ENCODE measurements at regions not wholly inside any gene's neighbourhood (a gene's known extent, or its start where the extent isn't known, plus 50 kb on each side); places are given as distances from the start of the nearest gene placed in this dataset.

DNA sequence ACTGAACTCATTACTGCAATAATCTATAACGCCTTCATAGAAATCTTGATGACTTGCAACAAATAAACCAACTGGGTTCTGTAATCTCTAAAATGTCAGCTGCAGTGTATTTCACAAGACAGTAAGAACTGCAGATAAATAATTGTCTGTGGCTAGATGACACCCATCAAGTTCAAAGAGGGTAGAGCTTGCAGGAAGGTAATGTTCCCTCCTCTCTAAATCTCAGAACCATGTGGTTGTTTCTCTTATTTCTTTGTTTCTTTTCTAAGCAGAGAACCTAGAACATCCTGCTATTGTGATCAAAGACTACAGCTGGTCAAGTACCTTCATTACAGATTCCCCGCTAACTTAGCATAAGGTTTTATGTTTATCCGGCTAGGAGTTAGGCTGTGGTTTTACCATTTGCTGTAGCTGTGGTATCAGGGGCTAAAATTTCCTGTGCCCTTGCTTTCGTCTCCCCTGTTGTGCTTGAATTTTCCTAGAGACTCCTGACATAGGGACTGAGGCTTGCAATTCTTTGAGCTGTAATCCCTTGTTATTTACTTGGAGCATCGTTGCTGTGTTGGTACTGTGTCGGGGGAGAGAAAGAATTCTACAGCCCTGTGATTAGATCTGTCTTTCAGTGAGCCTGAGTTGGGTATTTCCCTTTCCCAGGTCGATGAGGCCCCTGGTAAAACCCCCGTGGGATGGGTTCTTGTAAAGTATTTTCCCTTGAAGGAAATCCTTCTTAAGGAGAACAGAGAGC is 253.1 kb upstream of the BTG1 start (continued):
- TF ChIP-seq, protein P1, sequence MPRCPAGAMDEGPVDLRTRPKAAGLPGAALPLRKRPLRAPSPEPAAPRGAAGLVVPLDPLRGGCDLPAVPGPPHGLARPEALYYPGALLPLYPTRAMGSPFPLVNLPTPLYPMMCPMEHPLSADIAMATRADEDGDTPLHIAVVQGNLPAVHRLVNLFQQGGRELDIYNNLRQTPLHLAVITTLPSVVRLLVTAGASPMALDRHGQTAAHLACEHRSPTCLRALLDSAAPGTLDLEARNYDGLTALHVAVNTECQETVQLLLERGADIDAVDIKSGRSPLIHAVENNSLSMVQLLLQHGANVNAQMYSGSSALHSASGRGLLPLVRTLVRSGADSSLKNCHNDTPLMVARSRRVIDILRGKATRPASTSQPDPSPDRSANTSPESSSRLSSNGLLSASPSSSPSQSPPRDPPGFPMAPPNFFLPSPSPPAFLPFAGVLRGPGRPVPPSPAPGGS (IDR thresholded peaks at IDR 0.05), result no peak

DNA sequence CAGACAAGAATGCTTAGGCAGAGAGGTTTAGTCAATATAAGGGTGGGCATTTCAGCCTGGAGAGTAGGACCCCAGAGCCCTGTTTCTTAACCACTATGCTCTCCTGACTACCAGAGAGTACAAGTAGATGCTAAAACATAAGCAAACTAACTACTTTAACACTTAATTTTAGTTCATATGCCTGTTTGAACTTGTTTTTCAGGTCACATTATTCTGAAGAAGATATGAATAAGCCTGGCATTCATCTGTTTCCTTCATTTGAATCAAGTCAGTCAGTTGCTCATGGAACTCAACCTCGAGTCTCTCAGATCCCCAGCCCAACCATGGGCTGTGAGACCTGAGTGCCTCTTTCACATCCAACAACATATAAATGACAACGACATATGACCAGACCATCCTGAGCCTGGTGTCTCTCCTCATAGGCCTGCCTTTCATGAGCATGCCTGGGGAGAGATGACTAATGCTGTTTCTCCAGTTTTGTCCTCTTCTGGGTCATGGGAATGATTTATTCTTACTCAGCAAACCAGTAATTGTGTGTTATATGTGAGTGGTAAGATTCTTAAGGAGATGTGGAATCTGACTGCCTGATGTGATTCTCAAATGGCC is 251.1 kb upstream of the BTG1 start:
- H3K27ac ChIP-seq, result no peak overlapping the region
- CTCF ChIA-PET, result no interaction called here
- FAIRE-seq (no peak), ATAC-seq (peak; percentile 39 to 46; a peak in 3 of 6 replicates), DNase-seq (ENCODE audit: low read depth in 1 of 2, low spot score in 1 of 2) (peak; percentile 12 to 18)
- peaks cover 7% of the 10 kb centered on the region; the same call in 1 of the 3 replicates for H3K4me1 ChIP-seq
- no peak overlapping the region for H3K4me3 ChIP-seq
- WGBS (ENCODE audit: missing lambda C conversion rate), result 10% methylated on average over 2 of the region's 2 CpGs
- no peak for TF ChIP-seq NFE2L2 (conservative IDR thresholded peaks at IDR 0.05; ENCODE audit: low read length)
- TF ChIP-seq HOXB13 (CRISPR knock-in tag; IDR thresholded peaks at IDR 0.05; ENCODE audit: low read depth), result no peak
- peak; percentile 49 for TF ChIP-seq MAFK (IDR thresholded peaks at IDR 0.05; ENCODE audit: partially characterized antibody)
- no peak overlapping the region for H3K4me2 ChIP-seq
- H3K9me3 ChIP-seq, result peaks cover 10% of the 10 kb centered on the region; the same call in 1 of the 3 replicates
- POLR2A ChIA-PET, result no interaction called here

DNA sequence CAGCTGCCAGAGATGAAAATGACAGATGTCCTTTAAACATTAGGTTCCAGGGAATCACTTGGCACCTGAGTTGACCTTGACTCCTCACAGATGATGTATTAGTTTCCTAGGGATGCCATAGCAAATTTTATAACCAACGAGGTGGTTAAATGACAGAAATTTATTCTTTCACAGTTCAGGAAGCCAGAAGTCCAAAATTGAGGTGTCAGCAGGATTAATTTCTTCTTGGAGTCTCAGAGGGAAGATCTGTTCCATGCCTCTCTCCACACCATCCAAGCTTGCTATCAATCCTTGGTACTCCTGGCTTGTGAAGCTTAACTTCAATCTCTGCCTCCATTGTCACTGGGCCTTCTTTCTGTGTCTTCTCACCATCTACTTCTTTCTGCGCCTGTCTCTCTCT is 249.7 kb upstream of the BTG1 start:
- Histone ChIP-seq H3K4me3 (no peak overlapping the region), H3K4me1 (peaks cover 7% of the 10 kb centered on the region; the same call in 1 of the 3 replicates), H3K27ac (no peak overlapping the region), H3K9me3 (peaks cover 10% of the 10 kb centered on the region; the same call in 1 of the 3 replicates), H3K4me2 (no peak overlapping the region)
- DNase-seq (ENCODE audit: low read depth in 1 of 2, low spot score in 1 of 2) (no peak), ATAC-seq (no peak), FAIRE-seq (no peak)
- TF ChIP-seq MAFK (IDR thresholded peaks at IDR 0.05; ENCODE audit: partially characterized antibody), result peak; percentile 40
- TF ChIP-seq, protein P2, sequence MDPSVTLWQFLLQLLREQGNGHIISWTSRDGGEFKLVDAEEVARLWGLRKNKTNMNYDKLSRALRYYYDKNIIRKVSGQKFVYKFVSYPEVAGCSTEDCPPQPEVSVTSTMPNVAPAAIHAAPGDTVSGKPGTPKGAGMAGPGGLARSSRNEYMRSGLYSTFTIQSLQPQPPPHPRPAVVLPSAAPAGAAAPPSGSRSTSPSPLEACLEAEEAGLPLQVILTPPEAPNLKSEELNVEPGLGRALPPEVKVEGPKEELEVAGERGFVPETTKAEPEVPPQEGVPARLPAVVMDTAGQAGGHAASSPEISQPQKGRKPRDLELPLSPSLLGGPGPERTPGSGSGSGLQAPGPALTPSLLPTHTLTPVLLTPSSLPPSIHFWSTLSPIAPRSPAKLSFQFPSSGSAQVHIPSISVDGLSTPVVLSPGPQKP (IDR thresholded peaks at IDR 0.05; ENCODE audit: low read depth, low read length), result no peak
- ChIA-PET POLR2A (no interaction called here), CTCF (no interaction called here)
- WGBS (ENCODE audit: missing lambda C conversion rate), result 29% methylated on average over 2 of the region's 2 CpGs

DNA sequence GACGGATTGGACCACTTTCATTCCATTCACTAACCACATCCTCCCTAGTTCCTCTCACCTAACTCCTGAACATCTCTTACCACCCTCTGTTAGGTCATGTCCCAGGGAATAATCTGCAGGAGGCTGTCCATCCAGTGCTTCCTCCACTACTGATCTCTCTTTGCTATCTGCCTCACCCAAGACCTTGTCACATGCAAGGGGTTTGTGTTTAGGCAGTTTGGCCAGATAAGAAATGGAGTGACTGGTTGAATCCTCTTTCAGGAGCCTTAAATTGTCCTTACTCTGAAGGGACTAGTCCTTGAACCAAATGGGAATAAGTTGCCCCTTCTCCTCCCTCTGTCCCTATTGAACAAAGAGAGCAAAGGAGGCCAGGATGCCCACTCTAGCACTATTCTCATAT is 249.2 kb upstream of the BTG1 start:
- Histone ChIP-seq H3K4me3 (no peak overlapping the region), H3K9me3 (peaks cover 10% of the 10 kb centered on the region; the same call in 1 of the 3 replicates), H3K4me2 (no peak overlapping the region), H3K4me1 (peaks cover 7% of the 10 kb centered on the region; the same call in 1 of the 3 replicates), H3K27ac (no peak overlapping the region)
- POLR2A ChIA-PET, result no interaction called here
- 81% methylated on average over 1 of the region's 1 CpG for WGBS (ENCODE audit: missing lambda C conversion rate)
- DNase-seq (ENCODE audit: low read depth in 1 of 2, low spot score in 1 of 2) (no peak), ATAC-seq (no peak), FAIRE-seq (no peak)
- CTCF ChIA-PET, result no interaction called here
- no peak for TF ChIP-seq HOXB5 (CRISPR knock-in tag; IDR thresholded peaks at IDR 0.05)
- TF ChIP-seq CBX8 (IDR thresholded peaks at IDR 0.05), result no peak
- no peak for TF ChIP-seq PHF8 (IDR thresholded peaks at IDR 0.05; ENCODE audit: borderline replicate concordance, low read depth)
- no peak for TF ChIP-seq CHD4 (IDR thresholded peaks at IDR 0.05; ENCODE audit: borderline replicate concordance)
- TF ChIP-seq RFX5 (IDR thresholded peaks at IDR 0.05), result no peak
- TF ChIP-seq TFCP2L1 (CRISPR knock-in tag; IDR thresholded peaks at IDR 0.05), result no peak
- no peak for TF ChIP-seq EHMT2 (IDR thresholded peaks at IDR 0.05; ENCODE audit: low read depth)
- TF ChIP-seq BHLHE40 (IDR thresholded peaks at IDR 0.05; ENCODE audit: low read depth, low read length), result no peak
- TF ChIP-seq, protein P3, sequence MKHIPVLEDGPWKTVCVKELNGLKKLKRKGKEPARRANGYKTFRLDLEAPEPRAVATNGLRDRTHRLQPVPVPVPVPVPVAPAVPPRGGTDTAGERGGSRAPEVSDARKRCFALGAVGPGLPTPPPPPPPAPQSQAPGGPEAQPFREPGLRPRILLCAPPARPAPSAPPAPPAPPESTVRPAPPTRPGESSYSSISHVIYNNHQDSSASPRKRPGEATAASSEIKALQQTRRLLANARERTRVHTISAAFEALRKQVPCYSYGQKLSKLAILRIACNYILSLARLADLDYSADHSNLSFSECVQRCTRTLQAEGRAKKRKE (CRISPR knock-in tag; IDR thresholded peaks at IDR 0.05; ENCODE audit: low read depth), result no peak
- no peak for TF ChIP-seq HOXB13 (CRISPR knock-in tag; IDR thresholded peaks at IDR 0.05; ENCODE audit: low read depth)
- TF ChIP-seq, protein P4, sequence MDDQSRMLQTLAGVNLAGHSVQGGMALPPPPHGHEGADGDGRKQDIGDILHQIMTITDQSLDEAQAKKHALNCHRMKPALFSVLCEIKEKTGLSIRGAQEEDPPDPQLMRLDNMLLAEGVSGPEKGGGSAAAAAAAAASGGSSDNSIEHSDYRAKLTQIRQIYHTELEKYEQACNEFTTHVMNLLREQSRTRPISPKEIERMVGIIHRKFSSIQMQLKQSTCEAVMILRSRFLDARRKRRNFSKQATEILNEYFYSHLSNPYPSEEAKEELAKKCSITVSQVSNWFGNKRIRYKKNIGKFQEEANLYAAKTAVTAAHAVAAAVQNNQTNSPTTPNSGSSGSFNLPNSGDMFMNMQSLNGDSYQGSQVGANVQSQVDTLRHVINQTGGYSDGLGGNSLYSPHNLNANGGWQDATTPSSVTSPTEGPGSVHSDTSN (IDR thresholded peaks at IDR 0.05), result no peak
- no peak for TF ChIP-seq NPAS2 (CRISPR knock-in tag; IDR thresholded peaks at IDR 0.05; ENCODE audit: borderline replicate concordance)
- TF ChIP-seq, protein P2 (IDR thresholded peaks at IDR 0.05; ENCODE audit: low read depth, low read length), result no peak

Data from A549 (cell line).